Lung microvascular endothelial cell (primary cell): ENCODE measurements at regions not wholly inside any gene's neighbourhood (a gene's known extent, or its start where the extent isn't known, plus 50 kb on each side); places are given as distances from the start of the nearest gene placed in this dataset.

Source experiments
- DNase-seq, 2 donors: peaks; one replicate each; pipeline versions ENCODE4 v3.0.0 to v3.0.0-alpha.2; 2010; ENCODE audit warnings: low read depth in 2 of 2

- no peak for DNase-seq
These were observed 83.6 kb upstream of the BARX2 start for GRCh38 chr11:129292092-129292491.

- DNase-seq, result no peak
These were observed 84.1 kb upstream of the BARX2 start for GRCh38 chr11:129291546-129291945.

- DNase-seq, result no peak
These were observed 84.7 kb upstream of the BARX2 start for GRCh38 chr11:129290966-129291365.

- DNase-seq, result no peak
These were observed 86.2 kb upstream of the BARX2 start for GRCh38 chr11:129289350-129290040.

- no peak for DNase-seq
These were observed 87.7 kb upstream of the BARX2 start for GRCh38 chr11:129287920-129288319.

GRCh38 chr11:129286813-129287212, 88.8 kb upstream of the BARX2 start:
- DNase-seq, result no peak

GRCh38 chr11:129285402-129285786, 90.3 kb upstream of the BARX2 start:
- no peak for DNase-seq

GRCh38 chr11:129283141-129283540, 91.0 kb upstream of the ARHGAP32 start:
- DNase-seq, result no peak

GRCh38 chr11:129282634-129283033, 90.5 kb upstream of the ARHGAP32 start:
- DNase-seq, result no peak

- no peak for DNase-seq
These were observed 89.6 kb upstream of the ARHGAP32 start for GRCh38 chr11:129281471-129282415.

- no peak for DNase-seq
These were observed 88.1 kb upstream of the ARHGAP32 start for GRCh38 chr11:129280027-129280811.

- DNase-seq, result peak; percentile 77 to 85
These were observed 87.4 kb upstream of the ARHGAP32 start for GRCh38 chr11:129279326-129280026.

- peak; percentile 10 to 14 for DNase-seq
These were observed 86.6 kb upstream of the ARHGAP32 start for GRCh38 chr11:129278586-129279319.

GRCh38 chr11:129277198-129277843, 85.2 kb upstream of the ARHGAP32 start:
- peak in 1 of 2 donors; percentile 7 for DNase-seq

- DNase-seq, result no peak
These were observed 83.7 kb upstream of the ARHGAP32 start for GRCh38 chr11:129275828-129276227.

GRCh38 chr11:129273944-129274711, 82.0 kb upstream of the ARHGAP32 start:
- DNase-seq, result no peak

GRCh38 chr11:129273322-129273721, 81.2 kb upstream of the ARHGAP32 start:
- no peak for DNase-seq

- no peak for DNase-seq
These were observed 78.9 kb upstream of the ARHGAP32 start for GRCh38 chr11:129271030-129271429.

GRCh38 chr11:129270446-129270845, 78.3 kb upstream of the ARHGAP32 start:
- no peak for DNase-seq
